ENCODE measurements at regions not wholly inside any gene's neighbourhood (a gene's known extent, or its start where the extent isn't known, plus 50 kb on each side); places are given as distances from the start of the nearest gene placed in this dataset.

- TF ChIP-seq CTCF (IDR thresholded peaks at IDR 0.05 in 8 of 11, conservative IDR thresholded peaks at IDR 0.05 in 3 of 11) (no peak), POLR2AphosphoS5 (IDR thresholded peaks at IDR 0.05) (no peak), POLR2A (IDR thresholded peaks at IDR 0.05) (no peak)
Observed at GRCh38 chr2:10981941-10982431, 70.3 kb downstream of the KCNF1 start.
